HL-60 (cell line): ENCODE measurements at regions not wholly inside any gene's neighbourhood (a gene's known extent, or its start where the extent isn't known, plus 50 kb on each side); places are given as distances from the start of the nearest gene placed in this dataset.

Experiments used
- CTCF ChIP-seq: IDR thresholded peaks from one replicate; pipeline ENCODE4 v1.5.1; 2011; ENCODE audit warnings: low read length, control low read depth, inconsistent platforms; ENCODE audit not compliant: insufficient read depth
- GABPA ChIP-seq: IDR thresholded peaks from 2 replicates; pipeline ENCODE4 v1.6.1; 2012; ENCODE audit warnings: low read depth
- POLR2AphosphoS5 ChIP-seq: IDR thresholded peaks from 2 replicates; pipeline ENCODE4 v1.6.1; 2012; ENCODE audit warnings: low read depth
- REST ChIP-seq: IDR thresholded peaks from 2 replicates; pipeline ENCODE4 v1.6.1; 2012; ENCODE audit warnings: low read depth; ENCODE audit not compliant: insufficient replicate concordance
- SPI1 ChIP-seq: IDR thresholded peaks from 2 replicates; pipeline ENCODE4 v1.6.1; 2012; ENCODE audit warnings: low read depth, mild to moderate bottlenecking, borderline replicate concordance

- TF ChIP-seq POLR2AphosphoS5 (no peak), CTCF (no peak), REST (no peak), GABPA (no peak), SPI1 (no peak)
Measured at GRCh38 chr5:117205894-117206293, 631.3 kb upstream of the SEMA6A start.
